IPS-18a (cell line): ENCODE measurements at regions not wholly inside any gene's neighbourhood (a gene's known extent, or its start where the extent isn't known, plus 50 kb on each side); places are given as distances from the start of the nearest gene placed in this dataset.

ENCODE experiments used
- H3K27ac ChIP-seq: one replicate; pipeline ENCODE4 v1.5.1; 2013; ENCODE audit warnings: low read length
- H3K27me3 ChIP-seq: one replicate; pipeline ENCODE4 v1.6.1; 2013; ENCODE audit warnings: mild to moderate bottlenecking, low read length; ENCODE audit not compliant: control insufficient read depth, insufficient read depth
- H3K36me3 ChIP-seq: one replicate; pipeline ENCODE4 v1.6.1; 2013; ENCODE audit warnings: low read depth, low read length; ENCODE audit not compliant: control insufficient read depth
- H3K4me1 ChIP-seq: one replicate; pipeline ENCODE4 v1.6.1; 2013; ENCODE audit warnings: low read depth, low read length; ENCODE audit not compliant: control insufficient read depth
- H3K4me3 ChIP-seq: one replicate; pipeline ENCODE4 v1.5.1; 2013; ENCODE audit warnings: low read length
- H3K9ac ChIP-seq: one replicate; pipeline ENCODE4 v1.6.1; 2013; ENCODE audit warnings: mild to moderate bottlenecking, low read length, moderate library complexity
- H3K9me3 ChIP-seq: one replicate; pipeline ENCODE4 v1.6.1; 2013; ENCODE audit warnings: low read depth, low read length; ENCODE audit not compliant: control insufficient read depth

GRCh38 chr20:60518022-60518421, 559.8 kb downstream of the CDH26 start:
- peaks cover 6% of the 10 kb centered on the region for H3K4me1 ChIP-seq
- no peak overlapping the region for H3K9ac ChIP-seq
- H3K9me3 ChIP-seq, result no peaks in the 10 kb centered on the region

DNA sequence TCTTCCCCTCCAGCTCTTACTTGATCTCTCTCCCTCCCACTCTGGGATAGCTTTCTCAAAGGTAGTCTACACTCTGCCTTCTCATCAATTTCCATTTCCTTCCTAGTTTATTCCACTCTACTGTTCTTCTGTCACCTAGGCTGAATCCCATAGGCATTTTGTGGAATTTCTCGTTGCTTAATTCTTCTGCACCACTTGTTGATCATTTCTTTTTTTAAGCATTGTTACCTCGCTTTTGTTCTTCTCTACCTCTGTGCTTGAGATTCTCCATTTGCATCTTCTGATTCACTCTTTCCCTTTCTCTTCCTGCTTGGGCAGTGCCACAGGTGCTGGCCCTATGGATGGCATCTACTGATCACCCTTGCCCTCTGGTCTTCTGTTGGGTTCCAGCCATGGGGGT, 567.2 kb downstream of the CDH26 start:
- H3K4me1 ChIP-seq, result no peaks in the 10 kb centered on the region
- no peaks in the 10 kb centered on the region for H3K36me3 ChIP-seq
- no peaks in the 10 kb centered on the region for H3K27me3 ChIP-seq
- H3K27ac ChIP-seq, result no peak overlapping the region
- H3K4me3 ChIP-seq, result no peak overlapping the region
- H3K9ac ChIP-seq, result no peak overlapping the region
- no peaks in the 10 kb centered on the region for H3K9me3 ChIP-seq

More at GRCh38 chr20:60518022-60518421, 559.8 kb downstream of the CDH26 start:
- Histone ChIP-seq H3K4me3 (no peak overlapping the region), H3K27me3 (no peaks in the 10 kb centered on the region), H3K27ac (no peak overlapping the region), H3K36me3 (no peaks in the 10 kb centered on the region)

- no peaks in the 10 kb centered on the region for H3K36me3 ChIP-seq
- H3K4me3 ChIP-seq, result no peak overlapping the region
- no peak overlapping the region for H3K9ac ChIP-seq
- no peaks in the 10 kb centered on the region for H3K27me3 ChIP-seq
- H3K9me3 ChIP-seq, result no peaks in the 10 kb centered on the region
- no peak overlapping the region for H3K27ac ChIP-seq
- H3K4me1 ChIP-seq, result no peaks in the 10 kb centered on the region
Measured at GRCh38 chr20:60527656-60528055, 569.4 kb downstream of the CDH26 start.

- Histone ChIP-seq H3K9ac (no peak overlapping the region), H3K9me3 (no peaks in the 10 kb centered on the region), H3K27me3 (no peaks in the 10 kb centered on the region), H3K36me3 (no peaks in the 10 kb centered on the region), H3K4me1 (no peaks in the 10 kb centered on the region), H3K27ac (no peak overlapping the region), H3K4me3 (no peak overlapping the region)
Measured at GRCh38 chr20:60528141-60528540, 569.9 kb downstream of the CDH26 start.

DNA sequence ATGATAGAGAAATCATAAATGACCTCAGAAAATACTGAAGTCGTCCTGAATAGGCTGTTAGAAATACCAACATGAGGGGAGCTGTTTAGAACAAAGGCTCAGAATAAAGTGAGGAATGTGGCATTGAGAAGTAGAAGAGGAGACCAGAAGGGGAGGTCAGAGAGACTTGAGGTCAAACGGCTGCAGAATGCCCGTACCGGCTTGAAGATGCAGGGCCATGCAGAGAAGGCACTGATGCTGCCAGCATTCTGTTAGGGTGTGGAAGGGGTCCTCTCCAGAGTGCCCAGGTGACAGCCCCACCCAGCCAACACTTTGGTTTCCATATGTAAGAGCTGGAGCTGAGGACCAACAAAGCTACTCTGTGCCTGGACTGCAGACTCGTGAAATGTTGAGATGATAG, 570.9 kb downstream of the CDH26 start:
- no peaks in the 10 kb centered on the region for H3K9me3 ChIP-seq
- H3K9ac ChIP-seq, result no peak overlapping the region
- H3K27me3 ChIP-seq, result no peaks in the 10 kb centered on the region
- no peak overlapping the region for H3K4me3 ChIP-seq
- no peaks in the 10 kb centered on the region for H3K4me1 ChIP-seq
- no peak overlapping the region for H3K27ac ChIP-seq
- H3K36me3 ChIP-seq, result no peaks in the 10 kb centered on the region

DNA sequence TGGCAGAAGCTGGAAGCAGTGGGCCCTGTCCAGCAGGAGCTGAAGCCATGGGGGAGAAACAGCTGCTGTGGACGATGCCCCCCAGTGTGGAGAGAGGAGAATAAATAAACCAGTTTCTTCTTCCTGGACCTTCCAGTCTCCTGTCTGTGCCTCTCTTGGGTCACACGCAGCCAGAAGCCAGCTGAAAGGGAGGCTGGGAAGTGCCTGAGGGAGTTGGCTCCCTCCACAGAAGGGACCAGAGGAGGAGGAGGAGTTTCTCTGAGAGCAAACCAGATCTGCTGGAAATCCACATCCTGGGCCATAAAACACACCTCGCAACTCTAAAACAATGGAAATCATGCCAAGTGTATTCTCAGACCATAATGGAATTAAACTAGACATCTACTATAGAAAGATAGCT, 577.0 kb downstream of the CDH26 start:
- Histone ChIP-seq H3K9ac (no peak overlapping the region), H3K9me3 (no peaks in the 10 kb centered on the region), H3K4me1 (no peaks in the 10 kb centered on the region), H3K4me3 (no peak overlapping the region), H3K27me3 (no peaks in the 10 kb centered on the region), H3K36me3 (no peaks in the 10 kb centered on the region), H3K27ac (no peak overlapping the region)

DNA sequence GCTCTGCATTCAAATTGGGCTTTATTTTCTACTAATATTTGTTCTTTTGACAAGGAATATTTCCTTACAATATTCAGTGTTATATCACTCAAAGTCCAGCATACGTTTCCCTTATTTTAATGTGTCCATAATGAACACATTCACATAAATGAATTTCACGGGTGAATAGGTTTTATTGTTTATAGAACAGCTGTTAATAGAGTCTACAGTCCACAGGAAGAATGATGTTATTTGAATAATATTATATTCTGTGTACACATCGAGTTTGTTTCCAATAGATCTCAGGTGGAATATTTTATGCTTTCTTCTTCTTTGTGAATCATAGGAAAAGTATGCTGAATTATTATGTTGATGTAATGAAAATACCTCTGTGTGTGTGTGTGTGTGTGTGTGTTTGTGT, 582.4 kb downstream of the CDH26 start:
- H3K4me3 ChIP-seq, result no peak overlapping the region
- no peak overlapping the region for H3K9ac ChIP-seq
- no peaks in the 10 kb centered on the region for H3K36me3 ChIP-seq
- no peaks in the 10 kb centered on the region for H3K9me3 ChIP-seq
- no peak overlapping the region for H3K27ac ChIP-seq
- H3K27me3 ChIP-seq, result no peaks in the 10 kb centered on the region
- H3K4me1 ChIP-seq, result no peaks in the 10 kb centered on the region

- Histone ChIP-seq H3K4me3 (no peak overlapping the region), H3K27ac (no peak overlapping the region), H3K36me3 (no peaks in the 10 kb centered on the region), H3K9me3 (no peaks in the 10 kb centered on the region), H3K9ac (no peak overlapping the region), H3K27me3 (no peaks in the 10 kb centered on the region), H3K4me1 (no peaks in the 10 kb centered on the region)
Measured at GRCh38 chr20:60541991-60542390, 583.8 kb downstream of the CDH26 start.

DNA sequence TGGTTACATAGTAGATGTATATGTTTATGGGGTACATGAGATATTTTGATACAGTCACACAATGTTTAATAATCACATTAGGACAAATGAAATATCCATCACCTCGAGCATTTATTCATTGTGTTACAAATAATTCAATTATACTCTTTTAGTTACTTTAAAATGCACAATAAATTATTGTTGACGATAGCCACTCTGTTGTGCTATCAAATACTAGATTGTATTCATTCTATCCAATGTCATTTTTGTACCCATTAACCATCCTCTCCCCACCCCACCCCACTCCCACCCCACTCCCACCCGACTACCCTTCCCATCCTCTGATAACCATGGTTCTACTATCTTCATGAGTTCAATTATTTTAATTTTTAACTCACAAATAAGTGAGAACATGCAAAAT, 585.4 kb downstream of the CDH26 start:
- Histone ChIP-seq H3K27ac (no peak overlapping the region), H3K9ac (no peak overlapping the region), H3K36me3 (no peaks in the 10 kb centered on the region), H3K27me3 (no peaks in the 10 kb centered on the region), H3K4me1 (no peaks in the 10 kb centered on the region), H3K9me3 (no peaks in the 10 kb centered on the region), H3K4me3 (no peak overlapping the region)

GRCh38 chr20:60553095-60553494, 594.9 kb downstream of the CDH26 start:
- H3K27ac ChIP-seq, result no peak overlapping the region
- no peaks in the 10 kb centered on the region for H3K9me3 ChIP-seq
- H3K4me1 ChIP-seq, result no peaks in the 10 kb centered on the region
- H3K9ac ChIP-seq, result no peak overlapping the region
- H3K36me3 ChIP-seq, result no peaks in the 10 kb centered on the region
- H3K4me3 ChIP-seq, result no peak overlapping the region
- H3K27me3 ChIP-seq, result no peaks in the 10 kb centered on the region

GRCh38 chr20:60558486-60558885, 600.3 kb downstream of the CDH26 start:
- Histone ChIP-seq H3K4me3 (no peak overlapping the region), H3K36me3 (no peaks in the 10 kb centered on the region), H3K4me1 (no peaks in the 10 kb centered on the region), H3K27ac (no peak overlapping the region), H3K9ac (no peak overlapping the region), H3K9me3 (no peaks in the 10 kb centered on the region), H3K27me3 (no peaks in the 10 kb centered on the region)

DNA sequence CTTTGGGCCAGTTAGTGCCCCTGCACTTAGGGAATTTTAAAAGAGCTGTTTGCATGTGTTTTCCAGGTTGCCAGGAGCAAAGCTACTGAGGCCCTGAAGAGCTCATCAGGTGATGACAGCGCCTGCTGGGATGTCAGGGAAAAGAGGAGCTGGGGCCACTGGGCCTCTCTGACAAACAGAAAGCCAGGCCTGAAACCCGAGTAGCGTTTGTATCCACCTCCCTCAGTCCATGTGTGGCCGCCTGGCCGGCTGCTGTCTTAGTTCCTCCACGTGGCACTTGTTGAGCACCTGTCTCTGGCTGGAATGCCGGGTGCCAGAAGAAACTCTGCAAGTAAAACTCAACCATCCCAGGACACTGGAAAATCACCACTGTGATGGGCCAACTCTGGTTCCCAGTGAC, 601.2 kb downstream of the CDH26 start:
- no peak overlapping the region for H3K4me3 ChIP-seq
- no peaks in the 10 kb centered on the region for H3K4me1 ChIP-seq
- no peaks in the 10 kb centered on the region for H3K36me3 ChIP-seq
- H3K9me3 ChIP-seq, result no peaks in the 10 kb centered on the region
- no peak overlapping the region for H3K9ac ChIP-seq
- H3K27ac ChIP-seq, result no peak overlapping the region
- H3K27me3 ChIP-seq, result no peaks in the 10 kb centered on the region
